ELR (cell line): ENCODE measurements at regions not wholly inside any gene's neighbourhood (a gene's known extent, or its start where the extent isn't known, plus 50 kb on each side); places are given as distances from the start of the nearest gene placed in this dataset.
"Not testable (repeated sequence)": the region's sequence is repeated elsewhere in the genome, so short reads cannot be mapped to it uniquely, and the experiment has no call there.

ENCODE experiments used
- DNase-seq: peaks from one replicate; pipeline ENCODE4 v3.0.0-alpha.2; 2015; ENCODE audit warnings: low read depth

GRCh38 chr12:131440209-131441059, 270.5 kb upstream of the SFSWAP start:
- DNase-seq: not testable (repeated sequence)

GRCh38 chr12:131441060-131441396, 269.9 kb upstream of the SFSWAP start:
- DNase-seq: no peak

- no peak for DNase-seq
These were observed 269.1 kb upstream of the SFSWAP start for GRCh38 chr12:131441638-131442336.

GRCh38 chr12:131442337-131442918, 268.5 kb upstream of the SFSWAP start:
- DNase-seq: no peak

DNA sequence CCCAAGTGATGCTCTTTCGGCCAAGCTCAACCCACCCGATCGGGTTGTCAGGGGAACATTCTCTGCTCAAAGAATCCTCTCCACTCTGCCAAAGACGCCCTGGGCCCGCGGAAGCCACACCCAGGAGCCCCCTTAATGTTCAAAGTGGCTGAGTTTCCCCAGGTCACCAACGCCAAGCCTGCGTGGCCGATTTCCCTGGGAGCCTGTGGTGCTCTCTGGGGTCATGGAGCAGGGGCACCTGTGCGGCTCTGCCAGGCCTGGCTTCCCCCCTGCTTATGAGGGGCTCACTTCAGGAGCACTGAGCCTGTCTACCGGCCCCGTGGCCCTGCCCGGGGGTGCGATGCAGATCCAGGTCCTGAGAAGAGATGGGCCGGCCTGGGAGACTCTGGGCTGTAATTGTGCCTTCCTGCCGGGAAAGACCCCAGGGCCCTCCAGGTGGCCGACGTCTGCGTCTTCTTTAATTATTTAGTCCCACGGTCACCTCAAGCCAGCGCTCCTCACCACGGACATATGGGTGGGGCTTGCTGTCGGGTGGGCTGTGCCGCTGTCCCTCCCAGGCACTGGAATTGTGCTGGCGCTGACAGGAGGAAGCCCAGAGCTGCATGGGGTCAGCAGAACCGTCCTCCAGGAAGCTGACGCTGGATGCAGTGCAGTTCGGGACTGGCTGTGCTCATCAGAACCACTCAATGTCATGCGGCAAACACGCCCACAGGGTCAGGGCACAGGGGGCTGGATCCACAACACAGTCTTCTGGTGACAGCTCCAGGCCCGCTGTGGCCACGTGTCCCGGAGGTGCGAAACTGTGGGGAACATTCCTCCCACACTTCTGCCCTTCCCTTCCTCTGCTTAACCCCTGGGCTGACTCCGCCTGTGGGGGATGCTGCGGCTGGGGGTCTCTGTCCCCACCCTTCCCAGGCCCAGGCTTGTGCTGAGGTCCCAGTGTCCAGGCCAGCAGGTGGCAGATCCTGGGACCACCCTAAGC, 267.6 kb upstream of the SFSWAP start:
- no peak for DNase-seq

- no peak for DNase-seq
These were observed 266.4 kb upstream of the SFSWAP start for GRCh38 chr12:131444220-131445164.

- no peak for DNase-seq
These were observed 265.6 kb upstream of the SFSWAP start for GRCh38 chr12:131445184-131445774.

DNA sequence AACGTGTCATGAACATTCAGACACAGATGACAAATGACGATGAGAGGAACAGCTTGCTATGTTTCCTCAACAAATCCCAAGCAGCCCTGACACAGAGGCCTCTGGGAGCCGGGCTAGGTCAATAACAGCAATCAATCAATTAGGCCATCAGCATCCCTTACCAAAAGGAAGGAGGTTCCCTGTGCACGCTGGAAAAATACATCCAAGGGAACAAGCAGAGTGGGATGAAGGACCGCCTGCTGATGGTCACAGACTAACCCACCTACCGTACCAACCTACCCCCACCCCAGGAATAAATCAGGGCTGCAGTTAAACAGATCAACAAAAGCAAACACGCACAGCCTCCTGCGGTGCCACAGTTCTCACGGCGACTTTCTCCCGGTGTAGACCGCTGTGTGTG, 265.1 kb upstream of the SFSWAP start:
- no peak for DNase-seq

GRCh38 chr12:131447636-131448035, 263.3 kb upstream of the SFSWAP start:
- DNase-seq: not testable (repeated sequence)

DNA sequence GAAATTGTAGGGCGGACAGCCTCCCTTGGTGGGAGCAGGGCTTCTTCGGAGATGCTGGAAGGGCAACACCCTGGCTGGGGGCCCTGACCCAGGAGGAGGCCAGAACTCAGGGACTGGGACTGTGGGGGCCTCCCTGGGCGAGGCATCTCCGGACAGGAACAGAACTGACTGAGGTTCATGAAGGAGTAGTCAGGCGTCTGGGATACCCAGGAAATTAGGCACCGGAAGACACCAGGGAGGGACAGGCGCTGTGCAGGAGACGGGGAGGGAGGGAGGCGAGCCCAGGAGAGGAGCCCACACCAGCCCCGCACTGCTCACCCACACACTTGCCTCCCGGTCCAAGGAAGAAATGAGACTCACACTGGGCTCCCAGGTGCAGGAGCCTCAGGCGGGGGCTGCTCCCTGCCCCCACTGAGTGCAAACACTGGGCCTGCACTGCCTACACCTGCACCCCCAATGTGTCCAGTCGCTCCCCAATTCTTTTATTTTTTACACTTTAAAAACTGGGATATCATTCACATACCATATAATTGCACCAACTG, 262.6 kb upstream of the SFSWAP start:
- no peak for DNase-seq

- DNase-seq: no peak
These were observed 261.9 kb upstream of the SFSWAP start for GRCh38 chr12:131449027-131449426.

DNA sequence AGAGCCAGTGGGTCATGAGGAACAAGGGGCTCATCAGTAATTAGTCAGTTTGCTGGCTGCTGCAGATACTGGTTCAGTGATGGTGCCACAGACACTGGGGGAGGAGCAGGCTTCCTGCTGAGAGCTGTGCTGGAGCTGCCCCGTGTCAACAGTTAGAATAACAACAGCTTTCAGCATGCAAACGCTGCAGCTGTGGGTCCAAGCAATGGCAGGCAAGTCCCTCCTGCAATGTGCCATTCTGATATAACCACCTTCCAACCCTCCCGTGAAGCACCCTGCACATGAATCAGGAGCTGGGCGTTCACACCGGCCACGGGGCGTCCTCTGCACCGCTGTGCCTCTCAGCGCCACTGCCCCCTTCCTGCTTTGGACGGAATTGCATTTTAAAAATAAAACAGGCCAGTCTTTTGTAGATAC, 258.4 kb upstream of the SFSWAP start:
- no peak for DNase-seq

- DNase-seq: peak; percentile 14
These were observed 256.3 kb upstream of the SFSWAP start for GRCh38 chr12:131454418-131455217.

DNA sequence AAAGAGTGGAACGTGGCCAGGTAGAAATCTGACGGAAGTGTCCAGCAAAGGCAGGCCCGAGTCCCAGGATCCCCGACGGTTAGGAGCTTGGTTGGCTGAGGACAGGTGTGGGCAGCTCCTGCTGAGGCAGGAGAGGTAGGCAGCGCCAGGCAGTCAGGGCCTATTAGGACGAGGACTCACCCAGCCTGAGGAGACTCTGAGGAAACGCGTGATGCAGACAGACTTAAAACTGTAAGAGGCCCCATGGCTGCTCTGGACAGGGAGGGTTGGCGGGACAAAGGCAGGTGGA, 255.7 kb upstream of the SFSWAP start:
- no peak for DNase-seq

GRCh38 chr12:131455581-131456110, 255.2 kb upstream of the SFSWAP start:
- no peak for DNase-seq

DNA sequence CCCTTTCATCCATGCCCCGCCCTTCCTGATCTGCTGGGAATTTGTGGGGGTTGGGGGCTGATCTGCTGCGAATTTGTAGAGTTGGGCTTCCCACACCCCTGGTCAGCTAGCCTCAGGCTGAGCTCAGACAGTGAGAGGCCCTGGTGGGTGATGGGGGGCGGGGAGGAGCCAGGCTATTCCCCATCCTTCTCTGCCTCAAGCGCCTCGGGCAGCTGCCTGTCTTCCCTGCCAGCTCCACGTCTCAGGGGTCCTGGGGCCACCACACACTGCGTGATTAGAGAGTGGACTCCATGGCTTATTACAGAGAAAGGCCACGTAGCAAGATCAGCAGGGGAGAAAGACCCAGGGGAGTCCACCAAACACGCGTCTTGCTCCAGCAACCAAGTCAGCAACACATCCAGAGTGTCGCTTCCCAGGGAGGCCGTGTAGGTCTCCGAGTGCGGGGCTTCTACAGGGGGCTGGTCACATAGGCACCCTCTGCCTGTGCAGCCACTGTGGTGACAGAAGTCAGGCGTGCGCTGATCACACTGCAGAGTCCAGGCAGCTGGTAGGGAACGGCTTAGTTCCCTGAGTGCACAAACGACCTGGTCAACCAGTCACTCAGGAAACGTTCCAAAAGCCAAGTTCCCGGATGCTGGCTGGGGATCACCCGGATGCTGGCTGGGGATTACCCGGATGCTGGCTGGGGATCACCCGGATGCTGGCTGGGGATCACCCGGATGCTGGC, 254.4 kb upstream of the SFSWAP start:
- no peak for DNase-seq

- no peak for DNase-seq
These were observed 253.9 kb upstream of the SFSWAP start for GRCh38 chr12:131457028-131457310.

GRCh38 chr12:131457331-131458047, 253.4 kb upstream of the SFSWAP start:
- no peak for DNase-seq
